Liver (tissue), 3 donors: ENCODE measurements at regions not wholly inside any gene's neighbourhood (a gene's known extent, or its start where the extent isn't known, plus 50 kb on each side); places are given as distances from the start of the nearest gene placed in this dataset.

ENCODE experiments used
- EGR1 ChIP-seq, 2 donors: IDR thresholded peaks; 2 replicates each; pipeline ENCODE4 v1.6.1; 2016 to 2018; ENCODE audit warnings: antibody characterized with exemption in 2 of 2, low read depth in 2 of 2
- SP1 ChIP-seq: IDR thresholded peaks from 2 replicates; pipeline ENCODE4 v1.6.1; 2018; ENCODE audit warnings: antibody characterized with exemption, mild to moderate bottlenecking
- TAF1 ChIP-seq: conservative IDR thresholded peaks from 2 replicates; pipeline ENCODE4 v1.6.1; 2016; ENCODE audit warnings: antibody characterized with exemption, mild to moderate bottlenecking
- YY1 ChIP-seq: IDR thresholded peaks from 2 replicates; pipeline ENCODE4 v1.6.1; 2016; ENCODE audit warnings: antibody characterized with exemption, mild to moderate bottlenecking
- TF ChIP-seq, protein P1 (sequence below): fragments of 150-350 bp; IDR thresholded peaks from 2 replicates; pipeline ENCODE4 v1.5.1; 2017; ENCODE audit warnings: improper control_type of control experiment, low read depth, low read length; ENCODE audit not compliant: missing input control
- TF ChIP-seq, protein P2 (sequence below): IDR thresholded peaks from 2 replicates; pipeline ENCODE4 v1.6.1; 2016; ENCODE audit warnings: antibody characterized with exemption
- donor health status: healthy.
- donor health status: healthy.

- TF ChIP-seq, protein P1, sequence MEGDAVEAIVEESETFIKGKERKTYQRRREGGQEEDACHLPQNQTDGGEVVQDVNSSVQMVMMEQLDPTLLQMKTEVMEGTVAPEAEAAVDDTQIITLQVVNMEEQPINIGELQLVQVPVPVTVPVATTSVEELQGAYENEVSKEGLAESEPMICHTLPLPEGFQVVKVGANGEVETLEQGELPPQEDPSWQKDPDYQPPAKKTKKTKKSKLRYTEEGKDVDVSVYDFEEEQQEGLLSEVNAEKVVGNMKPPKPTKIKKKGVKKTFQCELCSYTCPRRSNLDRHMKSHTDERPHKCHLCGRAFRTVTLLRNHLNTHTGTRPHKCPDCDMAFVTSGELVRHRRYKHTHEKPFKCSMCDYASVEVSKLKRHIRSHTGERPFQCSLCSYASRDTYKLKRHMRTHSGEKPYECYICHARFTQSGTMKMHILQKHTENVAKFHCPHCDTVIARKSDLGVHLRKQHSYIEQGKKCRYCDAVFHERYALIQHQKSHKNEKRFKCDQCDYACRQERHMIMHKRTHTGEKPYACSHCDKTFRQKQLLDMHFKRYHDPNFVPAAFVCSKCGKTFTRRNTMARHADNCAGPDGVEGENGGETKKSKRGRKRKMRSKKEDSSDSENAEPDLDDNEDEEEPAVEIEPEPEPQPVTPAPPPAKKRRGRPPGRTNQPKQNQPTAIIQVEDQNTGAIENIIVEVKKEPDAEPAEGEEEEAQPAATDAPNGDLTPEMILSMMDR: no peak
- TF ChIP-seq TAF1: no peak
- TF ChIP-seq, protein P2, sequence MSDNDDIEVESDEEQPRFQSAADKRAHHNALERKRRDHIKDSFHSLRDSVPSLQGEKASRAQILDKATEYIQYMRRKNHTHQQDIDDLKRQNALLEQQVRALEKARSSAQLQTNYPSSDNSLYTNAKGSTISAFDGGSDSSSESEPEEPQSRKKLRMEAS: no peak
- TF ChIP-seq EGR1 (IDR thresholded peaks at IDR 0.05; ENCODE audit: low read depth in 2 of 2): no peak
- no peak for TF ChIP-seq SP1
- TF ChIP-seq YY1: no peak
Measured at GRCh38 chrX:99480728-99481127, 929.3 kb downstream of the PCDH19 start.
